ENCODE measurements at regions not wholly inside any gene's neighbourhood (a gene's known extent, or its start where the extent isn't known, plus 50 kb on each side); places are given as distances from the start of the nearest gene placed in this dataset.

- no peak for DNase-seq (ENCODE audit: low read depth in 1 of 2, low spot score in 1 of 2)
- Histone ChIP-seq H3K27me3 (ENCODE audit: insufficient read depth, poor library complexity, severe bottlenecking) (no peaks in the 10 kb centered on the region), H3K4me3 (replicated peaks; ENCODE audit: insufficient read depth, low read length) (no peak overlapping the region), H3K27ac (replicated peaks) (no peak overlapping the region)
- TF ChIP-seq SPI1 (IDR thresholded peaks at IDR 0.05; ENCODE audit: borderline replicate concordance, low read depth) (no peak), GABPA (IDR thresholded peaks at IDR 0.05; ENCODE audit: low read depth) (no peak), POLR2AphosphoS5 (IDR thresholded peaks at IDR 0.05; ENCODE audit: low read depth) (no peak), REST (IDR thresholded peaks at IDR 0.05; ENCODE audit: insufficient replicate concordance, low read depth) (no peak), CTCF (IDR thresholded peaks at IDR 0.05; ENCODE audit: insufficient read depth, low read length) (no peak)
Measured at GRCh38 chr4:79255793-79256192, 70.1 kb downstream of the NAA11 start.

GRCh38 chr4:79253924-79254323 is 71.9 kb downstream of the NAA11 start:
- Histone ChIP-seq H3K27me3 (ENCODE audit: insufficient read depth, poor library complexity, severe bottlenecking) (no peaks in the 10 kb centered on the region), H3K4me3 (replicated peaks; ENCODE audit: insufficient read depth, low read length) (no peak overlapping the region), H3K27ac (replicated peaks) (no peak overlapping the region)
- TF ChIP-seq GABPA (IDR thresholded peaks at IDR 0.05; ENCODE audit: low read depth) (no peak), REST (IDR thresholded peaks at IDR 0.05; ENCODE audit: insufficient replicate concordance, low read depth) (no peak), SPI1 (IDR thresholded peaks at IDR 0.05; ENCODE audit: borderline replicate concordance, low read depth) (no peak)
- no peak for DNase-seq (ENCODE audit: low read depth in 1 of 2, low spot score in 1 of 2)

GRCh38 chr4:79253168-79253567 is 72.7 kb downstream of the NAA11 start:
- Histone ChIP-seq H3K4me3 (replicated peaks; ENCODE audit: insufficient read depth, low read length) (no peak overlapping the region), H3K27ac (replicated peaks) (no peak overlapping the region), H3K27me3 (ENCODE audit: insufficient read depth, poor library complexity, severe bottlenecking) (no peaks in the 10 kb centered on the region)
- no peak for TF ChIP-seq GABPA (IDR thresholded peaks at IDR 0.05; ENCODE audit: low read depth)
- TF ChIP-seq POLR2AphosphoS5 (IDR thresholded peaks at IDR 0.05; ENCODE audit: low read depth), result no peak
- no peak for TF ChIP-seq CTCF (IDR thresholded peaks at IDR 0.05; ENCODE audit: insufficient read depth, low read length)
- TF ChIP-seq REST (IDR thresholded peaks at IDR 0.05; ENCODE audit: insufficient replicate concordance, low read depth), result no peak
- TF ChIP-seq SPI1 (IDR thresholded peaks at IDR 0.05; ENCODE audit: borderline replicate concordance, low read depth), result no peak
- DNase-seq (ENCODE audit: low read depth in 1 of 2, low spot score in 1 of 2), result no peak

- no peak for TF ChIP-seq CTCF (IDR thresholded peaks at IDR 0.05; ENCODE audit: insufficient read depth, low read length)
- TF ChIP-seq POLR2AphosphoS5 (IDR thresholded peaks at IDR 0.05; ENCODE audit: low read depth), result no peak
- no peak for TF ChIP-seq REST (IDR thresholded peaks at IDR 0.05; ENCODE audit: insufficient replicate concordance, low read depth)
- no peak for TF ChIP-seq SPI1 (IDR thresholded peaks at IDR 0.05; ENCODE audit: borderline replicate concordance, low read depth)
- no peak for TF ChIP-seq GABPA (IDR thresholded peaks at IDR 0.05; ENCODE audit: low read depth)
Measured at GRCh38 chr4:79250887-79251286, 75.0 kb downstream of the NAA11 start.

More at GRCh38 chr4:79250887-79251286, 75.0 kb downstream of the NAA11 start:
- Histone ChIP-seq H3K4me3 (replicated peaks; ENCODE audit: insufficient read depth, low read length) (no peak overlapping the region), H3K27ac (replicated peaks) (no peak overlapping the region), H3K27me3 (ENCODE audit: insufficient read depth, poor library complexity, severe bottlenecking) (no peaks in the 10 kb centered on the region)
- no peak for DNase-seq (ENCODE audit: low read depth in 1 of 2, low spot score in 1 of 2)

Measured in HL-60 (cell line).